Rectal smooth muscle tissue (tissue), 1 donor: ENCODE measurements at regions not wholly inside any gene's neighbourhood (a gene's known extent, or its start where the extent isn't known, plus 50 kb on each side); places are given as distances from the start of the nearest gene placed in this dataset.
"Not testable (repeated sequence)": the region's sequence is repeated elsewhere in the genome, so short reads cannot be mapped to it uniquely, and the experiment has no call there.

Experiments
- H3K27ac ChIP-seq: one replicate; pipeline ENCODE4 v1.7.0; 2013; ENCODE audit warnings: low read depth, low read length, inconsistent platforms
- H3K27me3 ChIP-seq: one replicate; pipeline ENCODE4 v1.7.0; 2013; ENCODE audit warnings: low read length; ENCODE audit not compliant: control insufficient read depth, insufficient read depth
- H3K36me3 ChIP-seq: one replicate; pipeline ENCODE4 v1.7.0; 2013; ENCODE audit warnings: low read length; ENCODE audit not compliant: control insufficient read depth, insufficient read depth
- H3K4me1 ChIP-seq: one replicate; pipeline ENCODE4 v1.7.0; 2013; ENCODE audit warnings: low read length; ENCODE audit not compliant: control insufficient read depth, insufficient read depth
- H3K4me3 ChIP-seq: one replicate; pipeline ENCODE4 v1.7.0; 2013; ENCODE audit warnings: low read length
- H3K9ac ChIP-seq: one replicate; pipeline ENCODE4 v1.7.0; 2013; ENCODE audit warnings: low read length

GRCh38 chr4:33722254-33722653 is 2522.1 kb downstream of the ARAP2 start:
- H3K4me3 ChIP-seq: no peak overlapping the region
- H3K9ac ChIP-seq: no peak overlapping the region
- no peaks in the 10 kb centered on the region for H3K27me3 ChIP-seq
- H3K4me1 ChIP-seq: no peaks in the 10 kb centered on the region
- H3K27ac ChIP-seq: no peak overlapping the region
- H3K36me3 ChIP-seq: no peaks in the 10 kb centered on the region

GRCh38 chr4:33722800-33723516 is 2521.4 kb downstream of the ARAP2 start:
- H3K27me3 ChIP-seq: no peaks in the 10 kb centered on the region
- no peak overlapping the region for H3K27ac ChIP-seq
- no peaks in the 10 kb centered on the region for H3K4me1 ChIP-seq
- no peak overlapping the region for H3K9ac ChIP-seq
- H3K36me3 ChIP-seq: no peaks in the 10 kb centered on the region
- H3K4me3 ChIP-seq: no peak overlapping the region

GRCh38 chr4:33724685-33725084 is 2519.6 kb downstream of the ARAP2 start:
- H3K36me3 ChIP-seq: no peaks in the 10 kb centered on the region
- H3K4me3 ChIP-seq: no peak overlapping the region
- no peak overlapping the region for H3K27ac ChIP-seq
- no peaks in the 10 kb centered on the region for H3K27me3 ChIP-seq
- H3K4me1 ChIP-seq: no peaks in the 10 kb centered on the region
- no peak overlapping the region for H3K9ac ChIP-seq

DNA sequence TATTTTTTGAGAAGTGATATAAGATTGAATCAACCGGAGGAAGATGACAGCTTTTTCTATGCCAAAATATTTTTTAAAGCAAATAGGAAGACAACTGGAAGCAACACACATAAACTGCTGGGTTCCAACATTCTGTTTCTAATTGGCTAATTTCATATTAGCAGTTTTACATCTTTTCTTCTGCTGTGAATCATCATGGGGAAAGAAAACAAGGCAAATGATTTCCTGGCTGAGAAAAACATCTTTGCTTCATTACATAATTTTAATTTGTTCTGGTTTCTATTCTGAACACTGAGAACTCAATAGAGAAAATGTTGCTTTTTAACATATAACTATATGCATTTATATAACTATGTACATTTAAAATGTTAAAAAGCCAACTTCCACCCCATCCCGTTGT is 2518.5 kb downstream of the ARAP2 start:
- no peak overlapping the region for H3K27ac ChIP-seq
- H3K36me3 ChIP-seq: no peaks in the 10 kb centered on the region
- no peaks in the 10 kb centered on the region for H3K4me1 ChIP-seq
- no peak overlapping the region for H3K9ac ChIP-seq
- H3K27me3 ChIP-seq: no peaks in the 10 kb centered on the region
- H3K4me3 ChIP-seq: no peak overlapping the region

DNA sequence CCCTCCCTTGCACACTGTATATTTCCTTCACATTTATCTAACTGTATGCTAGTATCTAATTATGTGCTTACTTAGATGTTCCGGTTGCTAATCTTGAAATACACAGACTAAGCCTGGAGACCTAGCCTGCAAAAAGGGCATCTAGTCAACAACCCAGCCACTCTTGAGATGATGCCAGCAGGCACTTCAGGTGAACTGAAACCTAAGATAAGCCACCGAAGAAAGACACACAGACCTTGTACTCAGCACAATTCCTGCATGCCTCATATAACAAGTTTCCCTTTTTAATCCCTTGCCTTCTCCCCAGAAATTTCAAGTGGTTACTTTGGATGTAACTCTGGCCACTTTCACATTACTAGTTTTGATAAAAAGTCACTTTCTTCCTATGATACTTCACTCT is 2506.6 kb downstream of the ARAP2 start:
- Histone ChIP-seq H3K27ac (no peak overlapping the region), H3K9ac (no peak overlapping the region), H3K36me3 (no peaks in the 10 kb centered on the region), H3K27me3 (no peaks in the 10 kb centered on the region), H3K4me3 (no peak overlapping the region), H3K4me1 (no peaks in the 10 kb centered on the region)

GRCh38 chr4:33739884-33740632 is 2504.3 kb downstream of the ARAP2 start:
- H3K36me3 ChIP-seq: no peaks in the 10 kb centered on the region
- H3K9ac ChIP-seq: no peak overlapping the region
- no peak overlapping the region for H3K4me3 ChIP-seq
- no peak overlapping the region for H3K27ac ChIP-seq
- no peaks in the 10 kb centered on the region for H3K27me3 ChIP-seq
- H3K4me1 ChIP-seq: no peaks in the 10 kb centered on the region

DNA sequence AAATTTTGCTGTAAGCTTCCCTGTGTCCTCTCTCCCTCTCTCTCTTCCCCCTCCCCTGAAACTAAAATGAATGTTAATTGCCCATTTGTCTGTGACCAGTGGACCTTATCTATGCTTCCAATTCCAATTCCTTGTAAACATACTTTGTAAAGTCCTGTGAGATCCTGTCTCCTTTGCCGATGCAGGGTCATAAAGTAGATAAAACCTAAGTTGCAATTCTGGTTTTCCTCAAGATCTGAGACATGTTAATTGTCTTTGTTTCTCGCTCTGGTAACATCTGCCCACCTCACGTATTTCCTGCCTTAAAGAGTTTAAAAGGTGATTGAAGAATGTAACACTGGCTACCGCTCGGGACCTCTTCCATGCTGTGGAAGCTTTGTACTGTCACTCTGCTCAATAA is 2503.4 kb downstream of the ARAP2 start:
- not testable (repeated sequence) for H3K27me3 ChIP-seq, H3K9ac ChIP-seq, H3K27ac ChIP-seq, H3K36me3 ChIP-seq, H3K4me1 ChIP-seq, H3K4me3 ChIP-seq

GRCh38 chr4:33746979-33747378 is 2497.3 kb downstream of the ARAP2 start:
- no peaks in the 10 kb centered on the region for H3K4me1 ChIP-seq
- no peak overlapping the region for H3K4me3 ChIP-seq
- H3K9ac ChIP-seq: no peak overlapping the region
- H3K27me3 ChIP-seq: no peaks in the 10 kb centered on the region
- H3K36me3 ChIP-seq: no peaks in the 10 kb centered on the region
- no peak overlapping the region for H3K27ac ChIP-seq

DNA sequence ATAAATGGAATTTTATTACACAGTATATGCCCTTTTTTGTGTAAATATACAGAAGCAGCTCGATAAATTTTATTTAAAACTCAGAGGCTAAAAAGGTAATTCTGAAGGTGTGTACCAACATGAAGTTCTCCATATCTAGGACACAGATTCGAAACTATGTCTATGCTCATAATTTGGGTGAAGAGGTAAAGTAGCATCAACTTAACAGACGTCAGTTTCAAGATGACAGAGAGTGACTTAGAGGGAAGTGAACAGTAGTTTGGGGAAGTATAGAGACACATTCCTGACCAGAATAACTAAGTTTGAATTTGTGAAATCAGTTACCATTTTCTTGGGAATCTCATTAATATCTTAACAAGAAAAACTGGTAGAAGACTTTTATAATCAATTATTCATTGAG is 2493.3 kb downstream of the ARAP2 start:
- H3K9ac ChIP-seq: no peak overlapping the region
- H3K36me3 ChIP-seq: no peaks in the 10 kb centered on the region
- no peak overlapping the region for H3K4me3 ChIP-seq

DNA sequence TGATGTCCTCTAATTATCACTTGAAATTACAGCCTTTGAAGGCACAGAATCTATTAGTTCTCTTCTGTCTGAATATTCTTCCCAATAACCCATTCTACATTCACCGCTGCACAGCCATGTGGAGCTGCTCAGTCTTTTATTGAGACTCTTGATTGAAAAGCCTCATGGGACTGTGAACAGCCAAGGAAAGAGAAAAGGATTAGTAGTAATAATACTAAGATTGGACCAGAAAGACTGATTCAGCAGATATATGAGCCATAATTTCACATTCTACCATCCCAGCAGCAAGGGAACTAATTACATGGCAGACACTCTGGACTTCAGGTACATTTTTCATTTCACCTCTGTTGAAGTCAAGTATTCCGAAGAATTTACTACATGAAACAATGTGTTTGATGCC is 2471.7 kb downstream of the ARAP2 start:
- no peaks in the 10 kb centered on the region for H3K36me3 ChIP-seq
- no peaks in the 10 kb centered on the region for H3K27me3 ChIP-seq
- H3K4me3 ChIP-seq: no peak overlapping the region
- H3K9ac ChIP-seq: no peak overlapping the region
- H3K27ac ChIP-seq: no peak overlapping the region
- H3K4me1 ChIP-seq: no peaks in the 10 kb centered on the region

More for the DNA sequence above, 2493.3 kb downstream of the ARAP2 start:
- H3K27me3 ChIP-seq: no peaks in the 10 kb centered on the region
- no peak overlapping the region for H3K27ac ChIP-seq
- H3K4me1 ChIP-seq: no peaks in the 10 kb centered on the region

- H3K27ac ChIP-seq: no peak overlapping the region
- H3K4me3 ChIP-seq: no peak overlapping the region
- no peaks in the 10 kb centered on the region for H3K4me1 ChIP-seq
- H3K27me3 ChIP-seq: no peaks in the 10 kb centered on the region
- no peaks in the 10 kb centered on the region for H3K36me3 ChIP-seq
- no peak overlapping the region for H3K9ac ChIP-seq
Measured at GRCh38 chr4:33780952-33781791, 2463.1 kb downstream of the ARAP2 start.

DNA sequence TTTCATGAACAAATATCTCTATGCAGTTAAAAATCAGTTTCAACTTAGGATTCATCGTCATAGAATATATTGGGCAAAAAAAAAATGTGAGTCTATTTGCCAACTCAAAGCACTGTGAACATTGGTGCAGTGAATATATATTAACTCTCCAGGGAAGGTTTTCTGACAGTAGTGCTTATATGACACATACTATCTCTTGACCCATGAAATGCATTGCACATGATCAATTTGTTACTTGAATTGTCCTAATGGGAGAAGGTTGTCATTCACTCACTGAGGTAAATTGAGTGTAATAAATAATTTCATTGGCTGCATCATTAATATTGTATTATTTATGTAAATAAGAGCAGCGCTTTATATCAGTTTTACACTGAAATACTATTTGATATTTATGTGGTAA is 2458.5 kb downstream of the ARAP2 start:
- H3K27me3 ChIP-seq: no peaks in the 10 kb centered on the region
- H3K4me3 ChIP-seq: no peak overlapping the region
- no peaks in the 10 kb centered on the region for H3K36me3 ChIP-seq

More for the DNA sequence above, 2458.5 kb downstream of the ARAP2 start:
- no peak overlapping the region for H3K9ac ChIP-seq
- H3K4me1 ChIP-seq: no peaks in the 10 kb centered on the region
- no peak overlapping the region for H3K27ac ChIP-seq
